PFSK-1 (cell line): ENCODE measurements at regions not wholly inside any gene's neighbourhood (a gene's known extent, or its start where the extent isn't known, plus 50 kb on each side); places are given as distances from the start of the nearest gene placed in this dataset.

Experiments
- POLR2AphosphoS5 ChIP-seq: IDR thresholded peaks from 2 replicates; pipeline ENCODE4 v1.6.1; 2012; ENCODE audit warnings: low read depth, mild to moderate bottlenecking, control low read depth, low read length, moderate library complexity
- REST ChIP-seq, 2 experiments: IDR thresholded peaks; 2 replicates each; pipeline versions ENCODE4 v1.6.1 to v1.8.0; 2011 to 2012; ENCODE audit warnings: low read depth in 2 of 2, low read length in 2 of 2, control low read depth in 1 of 2, inconsistent platforms in 1 of 2, mild to moderate bottlenecking in 1 of 2, moderate library complexity in 1 of 2; ENCODE audit not compliant: insufficient read depth in 1 of 2
- TAF1 ChIP-seq: IDR thresholded peaks from 2 replicates; pipeline ENCODE4 v1.6.1; 2012; ENCODE audit warnings: low read length, control low read depth, borderline replicate concordance; ENCODE audit not compliant: insufficient read depth

GRCh38 chr13:107295416-107296140, 727.6 kb upstream of the ARGLU1 start:
- no peak for TF ChIP-seq TAF1
- TF ChIP-seq REST (IDR thresholded peaks at IDR 0.05; ENCODE audit: insufficient read depth in 1 of 2, low read depth in 2 of 2, low read length in 2 of 2): no peak
- no peak for TF ChIP-seq POLR2AphosphoS5
